IMR-90 (cell line): ENCODE measurements at regions not wholly inside any gene's neighbourhood (a gene's known extent, or its start where the extent isn't known, plus 50 kb on each side); places are given as distances from the start of the nearest gene placed in this dataset.
A peak's percentile ranks its signal among the peaks of the same experiment; 100 is the strongest.

Source experiments
- ATAC-seq: fragments of 200-7000 bp; cut with Tn5 transposase; 2 replicates; pipeline ENCODE4 v1.9.1; 2020; ENCODE audit warnings: low read depth, mild to moderate bottlenecking, moderate library complexity
- BruUV-seq: library from RNA; stranded (reverse); fragments of 400-500 nt; replicated peaks from 2 replicates; lab custom pipeline; 2021; lab: Mats Ljungman, UMichigan
- CTCF ChIA-PET: fragments of 300-600 bp; formaldehyde crosslinking; extraction: SDS; loops from one replicate; lab custom pipeline; 2021; ENCODE audit warnings: antibody characterized with exemption; lab: Yijun Ruan, JAX
- POLR2A ChIA-PET: fragments of 300-600 bp; sonication (Branson Sonifier 250); formaldehyde crosslinking; loops from one replicate; lab custom pipeline; 2022; ENCODE audit warnings: antibody characterized with exemption; ENCODE audit not compliant: unreplicated experiment; lab: Charles Lee
- DNase-seq: peaks from one replicate; pipeline ENCODE4 v3.0.0; 2013
- H2AFZ ChIP-seq: replicated peaks from 2 replicates; pipeline ENCODE3; 2013; ENCODE audit warnings: low read length, mild to moderate bottlenecking; ENCODE audit not compliant: poor library complexity
- H2AK5ac ChIP-seq: 2 replicates; pipeline ENCODE4 v1.6.1; 2013; ENCODE audit warnings: low read depth, low read length, inconsistent platforms
- H2AK9ac ChIP-seq: replicated peaks from 2 replicates; pipeline ENCODE3; 2013; ENCODE audit warnings: mild to moderate bottlenecking, low read depth, low read length, moderate library complexity; ENCODE audit not compliant: poor library complexity
- H2BK120ac ChIP-seq: 2 replicates; pipeline ENCODE4 v1.6.1; 2013; ENCODE audit warnings: low read depth, low read length, inconsistent platforms
- H2BK15ac ChIP-seq: 3 replicates; pipeline ENCODE4 v1.6.1; 2013; ENCODE audit warnings: low read depth, low read length, inconsistent platforms
- H2BK20ac ChIP-seq: 2 replicates; pipeline ENCODE4 v1.6.1; 2013; ENCODE audit warnings: low read depth, mild to moderate bottlenecking, inconsistent platforms, low read length, moderate library complexity
- H2BK5ac ChIP-seq: 2 replicates; pipeline ENCODE4 v1.6.1; 2013; ENCODE audit warnings: mild to moderate bottlenecking, low read depth, low read length, inconsistent platforms; ENCODE audit not compliant: poor library complexity, severe bottlenecking
- H3K14ac ChIP-seq: replicated peaks from 2 replicates; pipeline ENCODE4 v1.6.1; 2013; ENCODE audit warnings: low read depth, low read length, inconsistent platforms
- H3K18ac ChIP-seq: 2 replicates; pipeline ENCODE4 v1.6.1; 2013; ENCODE audit warnings: low read depth, low read length, control low read depth
- H3K23ac ChIP-seq: 2 replicates; pipeline ENCODE4 v1.6.1; 2013; ENCODE audit warnings: low read depth, low read length, inconsistent platforms
- H3K27ac ChIP-seq: 2 replicates; pipeline ENCODE4 v1.5.1; 2013; ENCODE audit warnings: mild to moderate bottlenecking, control low read depth, low read length; ENCODE audit not compliant: insufficient read depth
- H3K27me3 ChIP-seq: 2 replicates; pipeline ENCODE4 v1.6.1; 2013; ENCODE audit warnings: low read length; ENCODE audit not compliant: control insufficient read depth, insufficient read depth
- H3K36me3 ChIP-seq: 2 replicates; pipeline ENCODE4 v1.6.1; 2013; ENCODE audit warnings: low read length, mixed read lengths; ENCODE audit not compliant: control insufficient read depth, insufficient read depth
- H3K4ac ChIP-seq: 2 replicates; pipeline ENCODE4 v1.6.1; 2013; ENCODE audit warnings: low read depth, low read length, inconsistent platforms
- H3K4me1 ChIP-seq: 2 replicates; pipeline ENCODE4 v1.6.1; 2013; ENCODE audit warnings: low read length, mixed read lengths; ENCODE audit not compliant: control insufficient read depth, insufficient read depth
- H3K4me2 ChIP-seq: 2 replicates; pipeline ENCODE4 v1.6.1; 2013; ENCODE audit warnings: low read depth, mild to moderate bottlenecking, control low read depth, low read length, moderate library complexity
- H3K4me3 ChIP-seq: 2 replicates; pipeline ENCODE4 v1.5.1; 2013; ENCODE audit warnings: low read depth, mild to moderate bottlenecking, control low read depth, low read length, moderate library complexity; ENCODE audit not compliant: insufficient read depth
- H3K56ac ChIP-seq: 2 replicates; pipeline ENCODE4 v1.6.1; 2013; ENCODE audit warnings: low read length, inconsistent platforms; ENCODE audit not compliant: insufficient read depth; ENCODE audit errors: extremely low read depth
- H3K79me1 ChIP-seq, 2 experiments: 2 replicates each; pipeline ENCODE4 v1.6.1; 2013; ENCODE audit warnings: low read length in 2 of 2, inconsistent platforms in 1 of 2, low read depth in 1 of 2
- H3K9ac ChIP-seq: 2 replicates; pipeline ENCODE4 v1.6.1; 2013; ENCODE audit warnings: low read depth, low read length, control low read depth
- H3K9me1 ChIP-seq: 2 replicates; pipeline ENCODE4 v1.6.1; 2013; ENCODE audit warnings: low read length, inconsistent platforms; ENCODE audit not compliant: insufficient read depth
- H3K9me3 ChIP-seq: 2 replicates; pipeline ENCODE4 v1.6.1; 2013; ENCODE audit warnings: low read length; ENCODE audit not compliant: control insufficient read depth, insufficient read depth
- H4K20me1 ChIP-seq: 2 replicates; pipeline ENCODE4 v1.6.1; 2013; ENCODE audit warnings: low read length, inconsistent platforms; ENCODE audit not compliant: insufficient read depth
- H4K5ac ChIP-seq: 2 replicates; pipeline ENCODE4 v1.6.1; 2013; ENCODE audit warnings: mild to moderate bottlenecking, low read depth, low read length, control low read depth
- H4K8ac ChIP-seq, 2 experiments: 2 replicates each; pipeline ENCODE4 v1.6.1; 2013; ENCODE audit warnings: low read depth in 2 of 2, low read length in 2 of 2, control low read depth in 1 of 2, inconsistent platforms in 1 of 2
- H4K91ac ChIP-seq: 2 replicates; pipeline ENCODE4 v1.6.1; 2013; ENCODE audit warnings: low read depth, low read length, inconsistent platforms; ENCODE audit not compliant: insufficient read depth
- BHLHE40 ChIP-seq: fragments of 150-350 bp; IDR thresholded peaks from 2 replicates; pipeline ENCODE4 v1.6.1; 2016; ENCODE audit warnings: mild to moderate bottlenecking, low read depth, low read length
- RFX5 ChIP-seq: IDR thresholded peaks from 2 replicates; pipeline ENCODE4 v1.8.0; 2012; ENCODE audit warnings: low read depth, mild to moderate bottlenecking, low read length, moderate library complexity
- WGBS, 2 experiments: methylation state at CpG; one replicate each; pipeline versions ENCODE4 v1.1.5 to v1.1.7; 2013; ENCODE audit warnings: missing lambda C conversion rate in 2 of 2; ENCODE audit not compliant: insufficient read length in 1 of 2; ENCODE audit errors: extremely low coverage in 2 of 2; 5-methylcytosine and 5-hydroxymethylcytosine counted together
- dilution Hi-C: fragments of 300-500 bp; cut with HindIII; formaldehyde crosslinking; loops from one replicate; pipeline ENCODE4 v1.14.3; 2018; ENCODE audit warnings: low sequenced_read_pairs; ENCODE audit not compliant: unreplicated experiment
- in situ Hi-C: fragments of 300-500 bp; cut with MboI; formaldehyde crosslinking; loops from 3 replicates; pipeline ENCODE4 v1.14.3; 2019; ENCODE audit warnings: low sequenced_read_pairs, inconsistent platforms, mixed read lengths
- intact Hi-C: fragments of 100-400 bp; cut with micrococcal nuclease; formaldehyde crosslinking; loops from 2 replicates; pipeline ENCODE4 v1.10.0; 2022

DNA sequence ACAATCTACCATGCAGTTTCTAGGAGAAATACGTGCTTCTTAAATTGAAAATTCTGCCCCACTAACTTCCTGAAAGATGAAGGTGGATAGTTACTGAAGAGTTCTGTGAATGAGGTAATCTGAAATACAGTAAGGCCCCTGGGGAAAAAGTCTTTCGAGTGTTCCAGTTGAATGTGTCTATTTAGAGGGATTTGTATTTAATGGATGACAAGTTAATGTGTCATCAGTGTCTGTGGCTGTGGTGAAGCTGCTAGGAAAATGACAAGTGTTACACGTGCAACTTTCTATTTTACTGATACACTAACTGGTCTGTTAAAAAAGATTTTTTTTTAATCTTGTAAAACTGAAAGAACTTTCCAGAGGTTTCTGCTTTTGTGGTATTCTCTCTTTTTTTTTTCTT, 384.6 kb downstream of the STK39 start:
- no peak overlapping the region for H4K8ac ChIP-seq
- no peak overlapping the region for H3K23ac ChIP-seq
- no peaks in the 10 kb centered on the region for H3K27me3 ChIP-seq
- H4K20me1 ChIP-seq: no peaks in the 10 kb centered on the region
- H4K91ac ChIP-seq: no peak overlapping the region
- no peak overlapping the region for H3K4ac ChIP-seq
- dilution Hi-C loops: no loop called here
- H3K27ac ChIP-seq: no peak overlapping the region
- no peaks in the 10 kb centered on the region for H3K36me3 ChIP-seq
- H4K5ac ChIP-seq: no peak overlapping the region
- no peak overlapping the region for H3K18ac ChIP-seq
- ATAC-seq (no peak), DNase-seq (peak; percentile 28)
- no peak overlapping the region for H2BK120ac ChIP-seq
- H3K9ac ChIP-seq: no peak overlapping the region
- CTCF ChIA-PET: no interaction called here
- 0% methylated on average over 1 of the region's 3 CpGs; no CpG with 5 or more reads in 1 of the 2 experiments for WGBS, 2 experiments
- no peak overlapping the region for H3K4me2 ChIP-seq
- H3K4me1 ChIP-seq: no peaks in the 10 kb centered on the region
- H3K56ac ChIP-seq: no peak overlapping the region
- no peak overlapping the region for H3K4me3 ChIP-seq
- H3K9me3 ChIP-seq: no peaks in the 10 kb centered on the region
- no peak for TF ChIP-seq BHLHE40
- TF ChIP-seq RFX5: no peak
- H3K14ac ChIP-seq: no peak overlapping the region
- H2AK5ac ChIP-seq: no peak overlapping the region
- H2BK5ac ChIP-seq: no peak overlapping the region
- H2BK20ac ChIP-seq: no peak overlapping the region
- in situ Hi-C loops: no loop called here
- POLR2A ChIA-PET: no interaction called here
- no peaks in the 10 kb centered on the region for H3K79me1 ChIP-seq
- no peaks in the 10 kb centered on the region for H3K9me1 ChIP-seq
- H2AK9ac ChIP-seq: no peak overlapping the region
- no TSS peak for BruUV-seq
- no peak overlapping the region for H2BK15ac ChIP-seq
- intact Hi-C loops: no loop called here
- no peak overlapping the region for H2AFZ ChIP-seq
